ENCODE measurements at regions not wholly inside any gene's neighbourhood (a gene's known extent, or its start where the extent isn't known, plus 50 kb on each side); places are given as distances from the start of the nearest gene placed in this dataset.
"Not testable (repeated sequence)": the region's sequence is repeated elsewhere in the genome, so short reads cannot be mapped to it uniquely, and the experiment has no call there.

GRCh38 chr4:1547131-1547855 lies 136.8 kb downstream of the FAM53A start:
- in situ Hi-C loops (cut with HindIII; ENCODE audit: low sequenced_read_pairs), result no loop called here
- DNase-seq (ENCODE audit: low spot score), result no peak

DNA sequence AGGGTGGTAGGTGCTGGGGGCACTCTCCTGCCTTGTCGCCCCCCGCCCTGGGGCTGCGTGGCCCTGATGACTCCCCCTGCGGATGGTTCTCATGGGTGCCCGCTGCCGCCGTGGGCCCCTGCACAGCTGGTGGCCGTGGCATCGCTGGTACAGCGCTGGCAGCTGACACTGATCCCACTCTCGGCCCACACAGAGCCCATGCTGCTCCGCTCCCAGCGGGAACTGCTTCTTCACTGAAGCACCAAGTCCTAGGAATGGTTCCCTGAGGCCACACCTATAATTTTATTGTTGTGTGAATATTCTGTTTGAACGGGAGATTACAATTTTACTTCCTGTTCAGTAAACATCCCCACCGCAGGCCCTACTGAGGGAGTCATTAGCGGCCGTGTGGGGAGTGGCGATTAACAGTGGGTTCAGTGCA lies 138.6 kb upstream of the NKX1-1 start:
- in situ Hi-C loops (cut with HindIII; ENCODE audit: low sequenced_read_pairs), result no loop called here
- no peak for DNase-seq (ENCODE audit: low spot score)

DNA sequence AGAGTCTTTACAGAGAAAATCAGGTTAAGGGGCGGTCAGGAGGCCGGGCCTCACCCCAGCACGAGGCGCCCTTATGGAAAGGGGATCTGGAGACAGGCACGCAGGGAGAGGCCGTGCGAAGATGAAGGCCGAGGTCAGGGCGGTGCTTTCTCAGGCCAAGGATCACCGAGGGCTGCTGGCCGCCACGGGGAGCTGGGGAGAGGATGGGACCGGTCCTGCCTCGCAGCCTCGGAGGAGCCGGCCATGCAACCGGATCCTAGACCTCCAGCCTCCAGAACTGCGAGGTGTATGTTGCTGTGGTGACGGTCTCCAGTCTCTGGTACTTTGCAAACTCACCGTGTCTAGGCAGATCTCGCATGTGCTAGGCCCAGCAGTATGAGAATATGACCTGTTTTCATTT lies 138.2 kb upstream of the NKX1-1 start:
- in situ Hi-C loops (cut with HindIII; ENCODE audit: low sequenced_read_pairs); DNase-seq (ENCODE audit: low spot score): not testable (repeated sequence)

- in situ Hi-C loops (cut with HindIII; ENCODE audit: low sequenced_read_pairs), result no loop called here
- DNase-seq (ENCODE audit: low spot score), result no peak
These were observed 137.7 kb upstream of the NKX1-1 start for GRCh38 chr4:1543976-1544375.

GRCh38 chr4:1543561-1543960 lies 137.3 kb upstream of the NKX1-1 start:
- DNase-seq (ENCODE audit: low spot score), result no peak
- in situ Hi-C loops (cut with HindIII; ENCODE audit: low sequenced_read_pairs), result no loop called here

GRCh38 chr4:1542516-1543320 lies 136.5 kb upstream of the NKX1-1 start:
- in situ Hi-C loops (cut with HindIII; ENCODE audit: low sequenced_read_pairs), result no loop called here

DNA sequence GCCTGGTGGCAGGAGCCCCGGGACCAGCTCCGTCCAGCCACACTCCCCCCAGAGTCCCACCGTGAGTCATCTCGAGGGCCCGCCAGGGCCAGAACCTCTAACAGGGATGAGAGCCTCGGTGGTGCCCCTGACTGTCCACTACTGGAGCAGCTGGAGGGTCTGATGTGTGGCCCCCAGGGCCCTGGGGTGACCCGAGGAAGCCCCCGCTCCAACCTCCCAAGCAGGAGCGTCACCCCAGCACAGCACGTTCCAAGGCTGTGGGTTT lies 135.9 kb upstream of the NKX1-1 start:
- DNase-seq (ENCODE audit: low spot score), result no peak
- in situ Hi-C loops (cut with HindIII; ENCODE audit: low sequenced_read_pairs), result no loop called here

More at GRCh38 chr4:1542516-1543320, 136.5 kb upstream of the NKX1-1 start:
- DNase-seq (ENCODE audit: low spot score), result no peak

GRCh38 chr4:1541449-1542225 lies 135.4 kb upstream of the NKX1-1 start:
- DNase-seq (ENCODE audit: low spot score), result no peak
- in situ Hi-C loops (cut with HindIII; ENCODE audit: low sequenced_read_pairs), result no loop called here

DNA sequence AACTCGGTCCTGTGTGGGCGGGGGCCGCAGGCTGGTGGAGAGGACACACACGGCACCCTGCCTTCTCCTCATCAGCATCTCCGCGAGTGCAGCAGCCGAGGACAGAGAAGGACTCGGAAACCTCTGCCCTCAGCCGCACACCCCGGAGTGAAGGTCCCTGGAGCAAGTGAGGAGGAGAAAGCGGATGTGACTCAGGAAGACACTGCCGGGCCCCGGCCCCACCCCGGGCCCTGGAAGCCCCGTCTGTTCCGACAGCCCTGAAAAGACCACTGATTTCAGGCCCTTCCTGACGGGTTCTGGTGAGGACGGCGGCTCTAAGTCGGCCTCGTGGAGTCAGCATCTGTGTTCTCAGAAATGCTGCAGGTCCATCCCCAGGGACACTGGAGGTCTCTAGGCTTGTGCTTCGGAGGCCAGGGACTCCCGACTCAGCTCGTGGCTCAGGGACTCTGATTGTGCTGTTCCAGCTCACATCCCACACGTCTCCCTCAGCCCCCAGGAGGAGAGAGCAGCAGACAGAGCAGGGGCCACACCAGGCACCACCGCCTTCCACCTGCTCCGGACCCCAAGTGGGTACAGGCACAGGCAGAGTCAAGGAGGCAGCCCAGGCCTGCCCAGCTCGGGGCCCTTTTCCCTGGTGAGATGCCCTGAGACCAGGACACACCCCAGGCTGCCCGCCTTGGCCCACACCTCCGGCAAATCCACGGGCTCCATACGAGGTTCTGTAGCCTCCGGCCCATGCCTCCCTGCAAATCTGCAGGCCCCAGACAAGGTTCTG lies 134.5 kb upstream of the NKX1-1 start:
- in situ Hi-C loops (cut with HindIII; ENCODE audit: low sequenced_read_pairs), result no loop called here
- DNase-seq (ENCODE audit: low spot score), result no peak

DNA sequence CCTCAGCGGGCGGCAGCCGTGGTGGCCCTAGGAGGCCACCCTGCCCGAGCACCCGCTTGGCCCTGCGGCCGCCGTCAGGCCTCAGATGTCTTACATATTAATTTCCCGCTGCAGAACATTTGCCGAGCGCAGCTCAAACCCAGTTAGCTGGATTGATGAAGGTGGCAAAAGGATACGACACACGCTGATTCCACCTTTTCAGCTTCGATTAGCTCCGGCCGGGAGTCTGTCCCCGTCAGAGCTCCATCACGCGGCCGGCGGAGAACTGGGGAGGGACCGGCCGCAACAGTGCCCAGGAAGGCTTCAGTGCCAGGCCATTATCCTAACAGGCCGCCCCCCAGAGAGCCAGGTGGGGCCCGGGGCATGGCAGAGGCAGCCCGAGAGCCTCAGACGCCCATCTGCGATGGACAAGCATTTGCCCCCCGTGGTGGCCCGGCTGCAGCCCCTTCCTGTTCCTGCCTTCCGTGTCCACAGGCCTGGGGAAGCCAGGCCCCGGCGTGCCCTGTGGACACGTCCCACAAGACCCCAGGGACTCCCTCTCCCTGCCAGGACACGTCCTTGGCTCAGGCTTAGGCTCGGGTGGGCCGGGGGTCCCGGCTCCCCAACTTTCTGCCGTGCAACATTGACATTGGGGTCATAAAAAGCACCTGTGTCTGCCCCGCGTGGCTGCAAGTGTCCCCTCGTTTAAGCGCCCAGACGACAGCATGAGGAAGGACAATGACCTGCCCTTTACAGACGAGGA lies 133.8 kb upstream of the NKX1-1 start:
- in situ Hi-C loops (cut with HindIII; ENCODE audit: low sequenced_read_pairs), result no loop called here
- no peak for DNase-seq (ENCODE audit: low spot score)

- in situ Hi-C loops (cut with HindIII; ENCODE audit: low sequenced_read_pairs), result no loop called here
- no peak for DNase-seq (ENCODE audit: low spot score)
These were observed 132.9 kb upstream of the NKX1-1 start for GRCh38 chr4:1538941-1539772.

DNA sequence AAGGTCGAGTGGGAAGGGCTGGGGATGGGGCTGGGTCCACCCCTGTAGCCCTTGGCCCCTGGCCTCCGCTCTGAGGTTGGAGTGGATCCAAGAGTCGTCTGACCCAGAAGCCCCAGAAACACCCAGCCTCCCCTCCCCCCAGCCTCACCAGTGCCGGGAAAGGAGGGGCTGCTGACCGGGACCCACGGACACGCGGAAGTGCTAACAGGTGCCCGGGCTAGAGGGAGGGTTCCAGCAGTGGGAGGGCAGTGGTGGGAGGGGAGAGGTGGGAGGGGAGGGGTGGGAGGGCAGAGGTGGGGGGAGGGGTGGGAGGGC lies 131.8 kb upstream of the NKX1-1 start:
- DNase-seq (ENCODE audit: low spot score), result no peak
- in situ Hi-C loops (cut with HindIII; ENCODE audit: low sequenced_read_pairs), result no loop called here

- DNase-seq (ENCODE audit: low spot score), result no peak
- in situ Hi-C loops (cut with HindIII; ENCODE audit: low sequenced_read_pairs), result no loop called here
These were observed 131.3 kb upstream of the NKX1-1 start for GRCh38 chr4:1537410-1538095.

- in situ Hi-C loops (cut with HindIII; ENCODE audit: low sequenced_read_pairs), result no loop called here
- no peak for DNase-seq (ENCODE audit: low spot score)
These were observed 130.6 kb upstream of the NKX1-1 start for GRCh38 chr4:1536579-1537409.

GRCh38 chr4:1535926-1536578 lies 129.8 kb upstream of the NKX1-1 start:
- in situ Hi-C loops (cut with HindIII; ENCODE audit: low sequenced_read_pairs), result no loop called here
- DNase-seq (ENCODE audit: low spot score), result no peak

DNA sequence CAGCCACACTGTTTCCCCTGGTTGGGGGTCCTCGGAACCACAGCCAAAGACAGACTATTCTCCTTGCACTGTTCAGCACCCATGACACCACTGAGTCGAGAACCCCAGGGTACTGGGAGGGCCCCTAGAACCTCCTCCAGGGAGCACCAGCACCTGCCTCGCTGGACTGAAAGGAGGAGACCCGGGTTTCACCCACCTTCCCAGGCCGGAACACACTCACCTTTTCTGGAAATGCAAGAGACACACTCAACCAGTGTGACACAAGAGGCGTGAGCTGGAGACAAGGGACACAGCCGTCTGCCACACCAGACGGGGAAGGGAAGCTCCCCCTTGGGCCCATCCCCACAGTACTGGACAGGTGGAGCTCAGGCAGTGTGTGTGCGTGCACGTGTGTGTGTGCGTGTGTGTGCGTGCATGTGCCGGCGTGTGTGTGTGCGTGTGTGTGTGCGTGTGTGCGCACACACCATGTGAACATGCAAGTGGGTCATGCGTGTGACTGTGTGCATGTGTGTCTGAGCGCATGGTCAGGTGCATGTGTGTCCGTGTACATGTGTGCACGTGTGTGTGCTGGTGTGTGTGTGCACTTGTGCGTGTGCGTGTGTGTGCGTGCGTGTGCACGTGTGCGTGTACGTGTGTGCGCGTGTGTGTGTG lies 128.8 kb upstream of the NKX1-1 start:
- in situ Hi-C loops (cut with HindIII; ENCODE audit: low sequenced_read_pairs), result no loop called here
- no peak for DNase-seq (ENCODE audit: low spot score)
